NT2/D1 (cell line): ENCODE measurements at regions not wholly inside any gene's neighbourhood (a gene's known extent, or its start where the extent isn't known, plus 50 kb on each side); places are given as distances from the start of the nearest gene placed in this dataset.

Experiments used
- DNase-seq: peaks from one replicate; pipeline ENCODE4 v3.0.0-alpha.2; 2011; ENCODE audit warnings: low read depth, low spot score
- H3K27me3 ChIP-seq: 2 replicates; pipeline ENCODE4 v1.6.0; 2011; ENCODE audit warnings: mild to moderate bottlenecking; ENCODE audit not compliant: insufficient read length, insufficient read depth
- H3K36me3 ChIP-seq: 2 replicates; pipeline ENCODE4 v1.6.1; 2011; ENCODE audit warnings: mild to moderate bottlenecking, low read length, mixed read lengths; ENCODE audit not compliant: insufficient read depth, insufficient read length
- H3K4me1 ChIP-seq: 2 replicates; pipeline ENCODE4 v1.5.1; 2011; ENCODE audit not compliant: insufficient read depth, insufficient read length
- H3K4me3 ChIP-seq: 2 replicates; pipeline ENCODE4 v1.5.1; 2011; ENCODE audit warnings: low read depth; ENCODE audit not compliant: insufficient read length
- H3K9ac ChIP-seq: 2 replicates; pipeline ENCODE4 v1.6.0; 2011; ENCODE audit warnings: low read depth; ENCODE audit not compliant: insufficient read length
- H3K9me3 ChIP-seq: 2 replicates; pipeline ENCODE4 v1.5.1; 2011; ENCODE audit warnings: mild to moderate bottlenecking, low read length; ENCODE audit not compliant: insufficient read depth
- SUZ12 ChIP-seq: IDR thresholded peaks from 2 replicates; pipeline ENCODE4 v1.6.1; 2011; ENCODE audit not compliant: insufficient read length, insufficient read depth; ENCODE audit errors: extremely low read depth
- YY1 ChIP-seq: IDR thresholded peaks from 2 replicates; pipeline ENCODE4 v1.6.1; 2011; ENCODE audit not compliant: insufficient read length, insufficient read depth
- ZNF274 ChIP-seq: IDR thresholded peaks from 2 replicates; pipeline ENCODE4 v1.6.1; 2011; ENCODE audit warnings: mild to moderate bottlenecking, low read depth, low read length

DNA sequence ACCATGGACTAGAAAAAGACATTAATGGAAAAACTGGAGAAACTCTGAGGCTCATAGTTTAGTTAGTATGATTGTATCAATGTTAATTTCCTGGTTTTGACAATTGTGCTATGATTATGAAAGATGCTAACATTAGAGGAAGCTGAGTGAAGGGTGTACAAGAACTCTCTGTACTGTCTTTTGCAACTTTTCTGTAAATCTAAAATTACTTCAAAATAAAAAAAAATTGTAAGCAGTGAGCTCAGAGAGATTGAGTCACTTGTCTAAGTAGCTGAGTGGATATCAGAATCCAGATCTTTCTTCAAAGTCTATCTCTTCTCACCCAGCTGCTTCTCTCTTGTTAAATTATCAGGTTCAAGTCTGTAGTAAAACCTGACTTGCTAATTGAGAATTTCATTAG is 181.1 kb downstream of the PLCE1 start:
- H3K4me3 ChIP-seq = no peak overlapping the region

DNA sequence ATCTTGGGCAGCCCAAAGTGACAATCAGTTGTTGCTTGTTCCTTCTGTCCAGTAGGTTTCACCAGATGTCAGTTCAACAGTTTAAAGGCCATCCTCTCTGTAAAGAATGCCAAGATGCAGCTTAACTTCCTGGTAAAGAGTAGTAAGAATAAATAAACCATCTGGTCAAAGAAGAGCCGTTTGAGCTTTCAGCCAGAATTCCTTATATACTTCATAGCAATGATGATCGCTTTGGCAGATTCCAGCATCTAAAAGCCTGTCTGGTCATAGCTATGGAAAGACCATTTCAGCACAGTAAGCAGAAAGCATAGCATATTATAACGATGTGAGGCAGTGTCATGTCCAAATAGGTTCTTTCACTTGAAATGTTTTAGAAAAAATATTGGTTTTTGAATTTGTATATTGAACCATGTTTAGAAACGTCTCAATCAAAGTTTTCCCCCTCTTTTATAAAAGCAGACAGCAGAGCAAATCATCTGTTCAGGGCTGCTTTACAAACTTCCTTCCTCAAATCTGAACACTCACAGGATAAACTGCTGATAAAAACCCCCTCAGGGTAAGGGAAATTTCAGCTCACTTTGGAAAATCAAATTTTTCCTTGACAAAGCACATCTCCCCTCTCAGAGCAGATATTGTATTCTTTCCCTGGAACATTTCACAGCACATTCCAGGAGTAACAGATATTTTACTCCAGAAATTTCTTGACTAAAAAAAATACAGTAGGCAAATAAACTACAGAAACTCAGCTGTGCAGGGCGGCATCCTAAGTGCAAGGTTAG is 184.1 kb downstream of the NOC3L start:
- Histone ChIP-seq H3K4me3 (no peak overlapping the region), H3K36me3 (no peaks in the 10 kb centered on the region), H3K27me3 (no peaks in the 10 kb centered on the region), H3K9me3 (no peaks in the 10 kb centered on the region), H3K4me1 (no peaks in the 10 kb centered on the region), H3K9ac (no peak overlapping the region)
- no peak for DNase-seq
- TF ChIP-seq SUZ12 (no peak), ZNF274 (no peak), YY1 (no peak)

More for the DNA sequence above, 181.1 kb downstream of the PLCE1 start:
- Histone ChIP-seq H3K4me1 (no peaks in the 10 kb centered on the region), H3K9ac (no peak overlapping the region), H3K27me3 (no peaks in the 10 kb centered on the region), H3K36me3 (no peaks in the 10 kb centered on the region), H3K9me3 (no peaks in the 10 kb centered on the region)
- no peak for TF ChIP-seq YY1
- no peak for DNase-seq

DNA sequence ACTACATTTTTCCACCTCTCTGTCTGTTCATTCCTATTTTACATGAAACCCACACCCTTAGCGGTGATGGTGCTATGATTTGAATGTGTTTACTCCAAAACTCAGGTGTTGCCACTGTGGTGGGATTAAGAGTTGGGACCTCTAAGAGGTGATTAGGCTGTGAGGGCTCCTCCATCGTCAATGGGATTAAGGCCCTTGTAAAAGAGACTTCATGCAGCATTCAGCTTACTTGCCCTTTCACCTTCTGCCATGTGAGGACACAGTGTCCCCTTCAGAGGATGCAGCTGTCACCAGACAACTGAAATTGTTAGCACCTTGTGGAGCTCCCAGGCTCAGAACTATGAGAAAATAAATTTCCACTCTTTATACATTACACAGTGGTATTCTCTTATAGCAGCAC is 182.2 kb downstream of the NOC3L start:
- no peak overlapping the region for H3K4me3 ChIP-seq
- no peak for DNase-seq

DNA sequence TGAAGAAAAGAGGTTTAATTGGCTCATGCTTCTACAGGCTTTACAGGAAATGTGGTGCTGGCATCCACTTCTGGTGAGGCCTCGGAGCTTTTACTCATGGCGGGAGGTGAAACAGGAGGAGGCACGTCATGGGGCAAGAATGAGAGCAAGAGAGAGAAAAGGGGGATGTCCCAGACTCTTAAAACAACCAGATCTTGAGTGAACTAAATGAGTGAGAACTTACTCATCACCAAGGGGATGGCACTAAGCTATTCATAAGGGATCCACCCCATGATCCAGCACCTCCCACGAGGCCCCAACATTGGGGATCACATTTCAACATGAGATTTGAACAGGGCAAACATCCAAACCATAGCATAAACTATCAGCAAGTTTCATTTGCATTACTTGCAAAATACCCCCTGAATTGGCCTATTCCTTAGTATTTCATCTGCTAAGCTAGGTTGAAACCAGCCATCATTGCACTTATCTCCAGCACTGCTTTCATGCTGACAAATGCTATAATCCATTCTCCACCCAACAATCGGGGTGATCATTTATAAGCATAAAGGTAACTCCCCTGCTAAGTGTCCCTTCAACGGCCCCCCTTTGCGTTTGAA is 179.0 kb downstream of the NOC3L start:
- Histone ChIP-seq H3K4me3 (no peak overlapping the region), H3K9me3 (no peaks in the 10 kb centered on the region), H3K27me3 (no peaks in the 10 kb centered on the region), H3K4me1 (no peaks in the 10 kb centered on the region), H3K36me3 (no peaks in the 10 kb centered on the region), H3K9ac (no peak overlapping the region)
- TF ChIP-seq ZNF274 (no peak), YY1 (no peak), SUZ12 (no peak)
- DNase-seq = no peak

More for the DNA sequence above, 182.2 kb downstream of the NOC3L start:
- H3K9ac ChIP-seq = no peak overlapping the region
- H3K9me3 ChIP-seq = no peaks in the 10 kb centered on the region
- no peaks in the 10 kb centered on the region for H3K27me3 ChIP-seq
- no peaks in the 10 kb centered on the region for H3K4me1 ChIP-seq
- TF ChIP-seq SUZ12 (no peak), YY1 (no peak), ZNF274 (no peak)
- H3K36me3 ChIP-seq = no peaks in the 10 kb centered on the region

DNA sequence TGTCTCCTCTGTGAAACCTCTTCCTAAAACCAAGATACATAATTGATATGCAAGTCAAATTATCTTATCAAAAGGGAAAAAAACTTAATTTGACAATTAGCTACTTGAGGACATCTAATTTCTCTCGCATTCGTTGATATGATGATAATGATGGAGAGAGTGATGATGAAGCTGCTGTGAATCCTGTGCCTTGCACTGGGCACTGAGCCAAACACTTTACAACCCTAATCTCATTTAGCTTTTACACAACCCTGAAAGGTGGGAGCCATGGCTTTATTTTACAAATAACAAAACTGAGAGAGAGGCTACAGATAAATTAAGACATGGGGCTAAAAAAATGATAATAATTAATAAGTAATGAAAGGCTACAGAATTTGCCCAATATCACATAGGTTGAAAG is 176.0 kb downstream of the NOC3L start:
- no peaks in the 10 kb centered on the region for H3K27me3 ChIP-seq
- no peak for TF ChIP-seq ZNF274
- no peak for TF ChIP-seq YY1
- H3K9ac ChIP-seq = no peak overlapping the region
- no peak overlapping the region for H3K4me3 ChIP-seq
- DNase-seq = no peak
- H3K36me3 ChIP-seq = no peaks in the 10 kb centered on the region
- H3K4me1 ChIP-seq = no peaks in the 10 kb centered on the region
- H3K9me3 ChIP-seq = no peaks in the 10 kb centered on the region

DNA sequence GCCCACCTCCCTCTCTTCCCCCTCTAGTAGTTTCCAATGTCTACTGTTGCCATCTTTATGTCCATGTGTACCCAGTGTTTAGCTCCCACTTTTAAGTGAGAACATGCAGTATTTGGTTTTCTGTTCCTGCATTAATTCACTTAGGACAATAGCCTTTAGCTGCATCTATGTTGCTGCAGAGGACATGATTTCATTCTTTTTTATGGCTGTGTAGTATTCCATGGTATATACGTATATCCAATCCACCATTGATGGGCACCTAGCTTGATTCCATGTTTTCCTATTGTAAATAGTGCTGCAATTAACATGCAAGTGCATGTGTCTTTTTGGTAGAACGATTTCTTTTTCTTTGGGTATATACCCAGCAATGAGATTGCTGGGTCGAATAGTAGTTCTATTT is 170.4 kb downstream of the NOC3L start:
- H3K9ac ChIP-seq = no peak overlapping the region
- TF ChIP-seq YY1 = no peak
- TF ChIP-seq ZNF274 = no peak
- no peak for TF ChIP-seq SUZ12
- DNase-seq = no peak
- no peak overlapping the region for H3K4me3 ChIP-seq
- H3K9me3 ChIP-seq = no peaks in the 10 kb centered on the region
- H3K27me3 ChIP-seq = no peaks in the 10 kb centered on the region
- H3K4me1 ChIP-seq = no peaks in the 10 kb centered on the region
- H3K36me3 ChIP-seq = no peaks in the 10 kb centered on the region

DNA sequence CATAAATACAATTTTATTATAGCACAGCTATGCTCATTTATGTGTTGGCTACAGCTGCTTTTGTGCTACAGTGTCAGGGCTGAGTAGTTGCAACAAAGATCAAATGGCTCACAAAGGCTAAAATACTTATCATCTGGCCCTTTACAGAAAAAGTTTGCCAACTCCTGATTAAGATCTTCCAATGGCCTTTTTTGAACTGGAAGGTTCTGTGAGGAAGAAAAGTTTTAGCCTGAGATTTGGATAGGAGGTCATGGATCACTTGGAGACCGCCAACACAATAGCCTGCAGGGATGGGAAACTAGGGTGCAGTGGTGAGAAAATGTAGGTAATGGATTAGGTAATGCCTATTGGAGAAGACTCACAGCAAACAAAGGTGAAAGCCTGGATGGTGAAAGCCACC is 169.8 kb downstream of the NOC3L start:
- H3K4me3 ChIP-seq = no peak overlapping the region
- no peak for DNase-seq
- H3K4me1 ChIP-seq = no peaks in the 10 kb centered on the region
- H3K36me3 ChIP-seq = no peaks in the 10 kb centered on the region
- TF ChIP-seq SUZ12 (no peak), YY1 (no peak), ZNF274 (no peak)
- H3K9ac ChIP-seq = no peak overlapping the region
- no peaks in the 10 kb centered on the region for H3K27me3 ChIP-seq
- no peaks in the 10 kb centered on the region for H3K9me3 ChIP-seq
